Fibroblast of lung (primary cell): ENCODE measurements at regions not wholly inside any gene's neighbourhood (a gene's known extent, or its start where the extent isn't known, plus 50 kb on each side); places are given as distances from the start of the nearest gene placed in this dataset.

ENCODE experiments used
- DNase-seq, 2 donors: peaks; one replicate each; pipeline versions ENCODE4 v3.0.0 to v3.0.0-alpha.2; 2010; ENCODE audit warnings: low read depth in 2 of 2
- H2AFZ ChIP-seq: 2 replicates; pipeline ENCODE4 v1.5.1; 2012; ENCODE audit warnings: low read length, control low read depth, inconsistent platforms
- H3K27ac ChIP-seq: 2 replicates; pipeline ENCODE4 v1.5.1; 2011; ENCODE audit warnings: low read length, control low read depth; ENCODE audit not compliant: insufficient read depth
- H3K27me3 ChIP-seq: 2 replicates; pipeline ENCODE4 v1.5.1; 2011; ENCODE audit warnings: mild to moderate bottlenecking, low read length; ENCODE audit not compliant: control insufficient read depth, insufficient read depth
- H3K36me3 ChIP-seq: 2 replicates; pipeline ENCODE4 v1.5.1; 2011; ENCODE audit warnings: low read length; ENCODE audit not compliant: control insufficient read depth, insufficient read depth
- H3K4me1 ChIP-seq: 2 replicates; pipeline ENCODE4 v1.5.1; 2011; ENCODE audit warnings: low read length; ENCODE audit not compliant: control insufficient read depth, insufficient read depth; ENCODE audit errors: extremely low read depth
- H3K4me2 ChIP-seq: 2 replicates; pipeline ENCODE4 v1.5.1; 2011; ENCODE audit warnings: low read length, control low read depth; ENCODE audit not compliant: insufficient read depth; ENCODE audit errors: extremely low read depth
- H3K4me3 ChIP-seq, 4 experiments: fragments of 200-600 bp in 1 of 4; sonication (generic) in 1 of 4; replicated peaks in 1 of 4; 2 replicates each; pipeline ENCODE4 v1.5.1; 2011 to 2016; ENCODE audit warnings: low read length in 4 of 4, low read depth in 3 of 4, mild to moderate bottlenecking in 3 of 4, control low read depth in 2 of 4, inconsistent platforms in 1 of 4, mixed read lengths in 1 of 4; ENCODE audit not compliant: insufficient read depth in 1 of 4; ENCODE audit errors: control extremely low read depth in 1 of 4
- H3K79me2 ChIP-seq: 2 replicates; pipeline ENCODE4 v1.5.1; 2012; ENCODE audit warnings: mild to moderate bottlenecking, low read length, inconsistent platforms; ENCODE audit not compliant: control insufficient read depth, insufficient read depth
- H3K9ac ChIP-seq: 2 replicates; pipeline ENCODE4 v1.5.1; 2011; ENCODE audit warnings: mild to moderate bottlenecking, low read length, control low read depth; ENCODE audit not compliant: insufficient read depth
- H3K9me3 ChIP-seq: 2 replicates; pipeline ENCODE4 v1.5.1; 2012; ENCODE audit warnings: low read depth, low read length; ENCODE audit not compliant: control insufficient read depth, insufficient read depth
- H4K20me1 ChIP-seq: 2 replicates; pipeline ENCODE4 v1.5.1; 2011; ENCODE audit warnings: low read length; ENCODE audit not compliant: control insufficient read depth, insufficient read depth; ENCODE audit errors: extremely low read depth
- EZH2 ChIP-seq: IDR thresholded peaks from 2 replicates; pipeline ENCODE4 v1.5.1; 2012; ENCODE audit warnings: low read length, control low read depth, mild to moderate bottlenecking; ENCODE audit errors: missing control alignments
- TF ChIP-seq, protein P1 (sequence below), 2 donors: IDR thresholded peaks in 1 of 2; conservative IDR thresholded peaks in 1 of 2; 1 replicate in 1 of 2; 2 replicates in 1 of 2; pipeline ENCODE4 v1.5.1; 2011 to 2012; ENCODE audit warnings: low read length in 2 of 2, control low read depth in 1 of 2, inconsistent platforms in 1 of 2, low read depth in 1 of 2, mild to moderate bottlenecking in 1 of 2

DNA sequence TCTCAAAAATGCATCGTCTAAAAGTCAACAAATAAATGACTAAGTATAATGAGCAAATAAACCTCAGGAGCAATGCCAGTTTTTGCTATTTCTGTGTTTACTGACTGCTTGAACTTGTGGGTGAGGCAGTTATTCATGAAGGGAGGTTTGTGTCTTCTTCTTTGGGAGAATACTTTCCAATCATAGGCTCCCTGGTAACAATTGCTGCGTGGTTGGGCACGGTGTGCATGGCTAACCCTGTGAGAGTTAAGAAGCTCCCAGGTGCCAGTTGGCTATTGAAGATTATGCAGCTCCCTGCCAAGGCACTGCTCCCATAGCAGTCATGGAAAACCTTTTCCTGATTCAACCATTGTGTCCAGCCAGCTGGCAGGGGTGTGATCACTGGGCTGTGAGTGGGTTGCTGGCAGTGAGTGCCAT, 775.9 kb upstream of the GOT2 start:
- H3K27ac ChIP-seq = no peak overlapping the region
- no peaks in the 10 kb centered on the region for H4K20me1 ChIP-seq
- H3K9ac ChIP-seq = no peak overlapping the region
- DNase-seq = peak in 1 of 2 donors; percentile 9
- H3K36me3 ChIP-seq = no peaks in the 10 kb centered on the region
- no peak overlapping the region for H3K4me3 ChIP-seq
- H3K4me1 ChIP-seq = no peaks in the 10 kb centered on the region
- no peak overlapping the region for H2AFZ ChIP-seq
- no peaks in the 10 kb centered on the region for H3K27me3 ChIP-seq
- H3K79me2 ChIP-seq = no peaks in the 10 kb centered on the region
- TF ChIP-seq EZH2 = no peak
- TF ChIP-seq, protein P1, sequence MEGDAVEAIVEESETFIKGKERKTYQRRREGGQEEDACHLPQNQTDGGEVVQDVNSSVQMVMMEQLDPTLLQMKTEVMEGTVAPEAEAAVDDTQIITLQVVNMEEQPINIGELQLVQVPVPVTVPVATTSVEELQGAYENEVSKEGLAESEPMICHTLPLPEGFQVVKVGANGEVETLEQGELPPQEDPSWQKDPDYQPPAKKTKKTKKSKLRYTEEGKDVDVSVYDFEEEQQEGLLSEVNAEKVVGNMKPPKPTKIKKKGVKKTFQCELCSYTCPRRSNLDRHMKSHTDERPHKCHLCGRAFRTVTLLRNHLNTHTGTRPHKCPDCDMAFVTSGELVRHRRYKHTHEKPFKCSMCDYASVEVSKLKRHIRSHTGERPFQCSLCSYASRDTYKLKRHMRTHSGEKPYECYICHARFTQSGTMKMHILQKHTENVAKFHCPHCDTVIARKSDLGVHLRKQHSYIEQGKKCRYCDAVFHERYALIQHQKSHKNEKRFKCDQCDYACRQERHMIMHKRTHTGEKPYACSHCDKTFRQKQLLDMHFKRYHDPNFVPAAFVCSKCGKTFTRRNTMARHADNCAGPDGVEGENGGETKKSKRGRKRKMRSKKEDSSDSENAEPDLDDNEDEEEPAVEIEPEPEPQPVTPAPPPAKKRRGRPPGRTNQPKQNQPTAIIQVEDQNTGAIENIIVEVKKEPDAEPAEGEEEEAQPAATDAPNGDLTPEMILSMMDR (conservative IDR thresholded peaks at IDR 0.05 in 1 of 2, IDR thresholded peaks at IDR 0.05 in 1 of 2; ENCODE audit: low read depth in 1 of 2, low read length in 2 of 2) = no peak
- no peak overlapping the region for H3K4me2 ChIP-seq
- H3K9me3 ChIP-seq = no peaks in the 10 kb centered on the region

DNA sequence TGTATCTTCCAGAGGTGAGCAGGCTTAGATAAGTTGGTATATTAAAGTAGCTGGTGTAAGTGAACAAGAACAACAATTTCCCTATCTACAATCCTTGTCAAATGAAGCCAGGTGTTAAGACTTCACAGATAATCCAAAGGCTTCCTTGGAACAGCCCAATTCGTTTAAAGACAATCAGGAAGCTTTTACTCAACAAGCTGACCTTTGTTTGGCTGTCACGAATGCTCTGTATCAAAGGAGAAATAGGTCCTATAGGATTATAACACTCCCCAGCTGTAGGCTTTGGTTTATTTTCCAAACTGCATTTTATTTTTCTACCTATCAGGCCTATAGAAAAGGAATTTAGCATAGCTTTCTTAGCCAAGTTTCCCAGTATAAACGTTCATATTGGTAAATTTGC, 766.5 kb upstream of the GOT2 start:
- Histone ChIP-seq H3K27me3 (no peaks in the 10 kb centered on the region), H3K9me3 (no peaks in the 10 kb centered on the region), H3K27ac (no peak overlapping the region), H3K4me3 (no peak overlapping the region), H3K4me1 (no peaks in the 10 kb centered on the region), H3K36me3 (no peaks in the 10 kb centered on the region), H3K9ac (no peak overlapping the region), H4K20me1 (no peaks in the 10 kb centered on the region), H2AFZ (no peak overlapping the region), H3K4me2 (no peak overlapping the region), H3K79me2 (no peaks in the 10 kb centered on the region)
- no peak for DNase-seq
- no peak for TF ChIP-seq EZH2
- TF ChIP-seq, protein P1 (conservative IDR thresholded peaks at IDR 0.05 in 1 of 2, IDR thresholded peaks at IDR 0.05 in 1 of 2; ENCODE audit: low read depth in 1 of 2, low read length in 2 of 2) = no peak

- no peaks in the 10 kb centered on the region for H3K36me3 ChIP-seq
- H3K9ac ChIP-seq = no peak overlapping the region
- no peak overlapping the region for H3K27ac ChIP-seq
- no peaks in the 10 kb centered on the region for H4K20me1 ChIP-seq
- no peak for DNase-seq
- TF ChIP-seq, protein P1 (conservative IDR thresholded peaks at IDR 0.05 in 1 of 2, IDR thresholded peaks at IDR 0.05 in 1 of 2; ENCODE audit: low read depth in 1 of 2, low read length in 2 of 2) = no peak
- no peak for TF ChIP-seq EZH2
- H3K4me2 ChIP-seq = no peak overlapping the region
- no peaks in the 10 kb centered on the region for H3K9me3 ChIP-seq
- no peak overlapping the region for H3K4me3 ChIP-seq
- H3K4me1 ChIP-seq = no peaks in the 10 kb centered on the region
- no peaks in the 10 kb centered on the region for H3K27me3 ChIP-seq
- H3K79me2 ChIP-seq = no peaks in the 10 kb centered on the region
- no peak overlapping the region for H2AFZ ChIP-seq
Measured at GRCh38 chr16:59487067-59487466, 753.0 kb upstream of the GOT2 start.
